WTC11 (cell line): ENCODE measurements at regions not wholly inside any gene's neighbourhood (a gene's known extent, or its start where the extent isn't known, plus 50 kb on each side); places are given as distances from the start of the nearest gene placed in this dataset.

Experiments
- ATAC-seq: fragments of 200-7000 bp; cut with Tn5 transposase; 2 replicates; pipeline ENCODE4 v1.10.0; 2021; ENCODE audit warnings: mild to moderate bottlenecking, moderate library complexity
- CTCF ChIA-PET: fragments of 300-600 bp; sonication (Branson Sonifier 250); formaldehyde crosslinking; loops from one replicate; lab custom pipeline; 2021; ENCODE audit warnings: antibody characterized with exemption; lab: Charles Lee
- POLR2A ChIA-PET: fragments of 350-600 bp; sonication (Branson Sonifier 250); formaldehyde crosslinking; loops from one replicate; lab custom pipeline; 2021; ENCODE audit warnings: antibody characterized with exemption; lab: Charles Lee
- DNase-seq: peaks from one replicate; pipeline ENCODE4 v3.0.0; 2021; ENCODE audit warnings: low spot score
- H3K27ac Mint-ChIP-seq: 2 replicates; pipeline ENCODE4 v1.8.0; 2021; ENCODE audit warnings: mixed read lengths
- H3K27me3 Mint-ChIP-seq: 2 replicates; pipeline ENCODE4 v1.8.0; 2021; ENCODE audit warnings: low read depth, mild to moderate bottlenecking, moderate library complexity, mixed read lengths
- H3K36me3 Mint-ChIP-seq: 2 replicates; pipeline ENCODE4 v1.8.0; 2021; ENCODE audit warnings: mixed read lengths
- H3K4me1 Mint-ChIP-seq: 2 replicates; pipeline ENCODE4 v1.8.0; 2022; ENCODE audit warnings: mixed read lengths
- H3K4me3 Mint-ChIP-seq: 2 replicates; pipeline ENCODE4 v1.8.0; 2021; ENCODE audit warnings: mild to moderate bottlenecking, moderate library complexity, mixed read lengths
- H3K9me3 Mint-ChIP-seq: 2 replicates; pipeline ENCODE4 v1.8.0; 2021; ENCODE audit warnings: mixed read lengths
- ATF3 ChIP-seq: sonication (generic); formaldehyde crosslinking; conservative IDR thresholded peaks from 2 replicates; pipeline ENCODE4 v1.8.1; 2022; ENCODE audit warnings: mild to moderate bottlenecking, missing genetic modification reagents
- GTF2I ChIP-seq: fragments of 250-450 bp; sonication (Bioruptor Pico); conservative IDR thresholded peaks from 2 replicates; pipeline ENCODE4 v1.4.0; 2021; ENCODE audit warnings: mild to moderate bottlenecking
- IRF1 ChIP-seq: sonication (generic); formaldehyde crosslinking; IDR thresholded peaks from 2 replicates; pipeline ENCODE4 v1.8.0; 2023; ENCODE audit warnings: missing genetic modification reagents
- IRF2 ChIP-seq: sonication (generic); formaldehyde crosslinking; IDR thresholded peaks from 2 replicates; pipeline ENCODE4 v1.8.0; 2022; ENCODE audit warnings: low read depth, missing genetic modification reagents, borderline replicate concordance
- KAT7 ChIP-seq: sonication (generic); formaldehyde crosslinking; IDR thresholded peaks from 2 replicates; pipeline ENCODE4 v1.8.1; 2023; ENCODE audit warnings: missing genetic modification reagents, mild to moderate bottlenecking, borderline replicate concordance
- MXD4 ChIP-seq: fragments of 250-450 bp; sonication (Bioruptor Pico); IDR thresholded peaks from 2 replicates; pipeline ENCODE4 v1.8.0; 2021; ENCODE audit warnings: mild to moderate bottlenecking, moderate library complexity, borderline replicate concordance
- NFE2L1 ChIP-seq: sonication (generic); formaldehyde crosslinking; IDR thresholded peaks from 2 replicates; pipeline ENCODE4 v1.8.1; 2023; ENCODE audit warnings: missing genetic modification reagents
- NR1H2 ChIP-seq: sonication (generic); formaldehyde crosslinking; IDR thresholded peaks from 2 replicates; pipeline ENCODE4 v1.9.0; 2021; ENCODE audit warnings: mild to moderate bottlenecking, moderate library complexity, missing genetic modification reagents
- NR3C1 ChIP-seq: sonication (generic); formaldehyde crosslinking; conservative IDR thresholded peaks from 2 replicates; pipeline ENCODE4 v1.8.1; 2023; ENCODE audit warnings: low read depth, mild to moderate bottlenecking, missing genetic modification reagents
- PRRX2 ChIP-seq: fragments of 250-450 bp; sonication (Bioruptor Pico); IDR thresholded peaks from 2 replicates; pipeline ENCODE4 v1.8.0; 2021; ENCODE audit warnings: mild to moderate bottlenecking
- SOX15 ChIP-seq: fragments of 250-450 bp; sonication (Bioruptor Pico); IDR thresholded peaks from 2 replicates; pipeline ENCODE4 v1.9.0; 2021; ENCODE audit warnings: mild to moderate bottlenecking
- STAT6 ChIP-seq: sonication (generic); formaldehyde crosslinking; conservative IDR thresholded peaks from 2 replicates; pipeline ENCODE4 v1.8.1; 2023; ENCODE audit warnings: mild to moderate bottlenecking, low read depth, missing genetic modification reagents, moderate library complexity
- ZNF219 ChIP-seq: sonication (generic); formaldehyde crosslinking; IDR thresholded peaks from 2 replicates; pipeline ENCODE4 v1.8.0; 2023; ENCODE audit warnings: missing genetic modification reagents, mild to moderate bottlenecking, borderline replicate concordance
- ZNF532 ChIP-seq: fragments of 250-450 bp; sonication (Bioruptor Pico); IDR thresholded peaks from 2 replicates; pipeline ENCODE4 v1.9.0; 2021; ENCODE audit warnings: mild to moderate bottlenecking, borderline replicate concordance
- ZNF671 ChIP-seq: fragments of 250-450 bp; sonication (Bioruptor Pico); IDR thresholded peaks from 2 replicates; pipeline ENCODE4 v1.8.0; 2021; ENCODE audit warnings: mild to moderate bottlenecking
- TF ChIP-seq, protein P1 (sequence below): sonication (generic); formaldehyde crosslinking; IDR thresholded peaks from 2 replicates; pipeline ENCODE4 v1.8.1; 2023; ENCODE audit warnings: mild to moderate bottlenecking, moderate library complexity, missing genetic modification reagents
- TF ChIP-seq, protein P2 (sequence below): sonication (generic); formaldehyde crosslinking; IDR thresholded peaks from 2 replicates; pipeline ENCODE4 v1.8.1; 2023; ENCODE audit warnings: mild to moderate bottlenecking, missing genetic modification reagents, moderate library complexity
- TF ChIP-seq, protein P3 (sequence below): fragments of 250-450 bp; sonication (Bioruptor Pico); IDR thresholded peaks from 2 replicates; pipeline ENCODE4 v1.9.0; 2021; ENCODE audit warnings: moderate library complexity, mild to moderate bottlenecking, inconsistent platforms, borderline replicate concordance

GRCh38 chr3:104856741-104857140, 510.0 kb upstream of the ALCAM start (continued):
- TF ChIP-seq, protein P1, sequence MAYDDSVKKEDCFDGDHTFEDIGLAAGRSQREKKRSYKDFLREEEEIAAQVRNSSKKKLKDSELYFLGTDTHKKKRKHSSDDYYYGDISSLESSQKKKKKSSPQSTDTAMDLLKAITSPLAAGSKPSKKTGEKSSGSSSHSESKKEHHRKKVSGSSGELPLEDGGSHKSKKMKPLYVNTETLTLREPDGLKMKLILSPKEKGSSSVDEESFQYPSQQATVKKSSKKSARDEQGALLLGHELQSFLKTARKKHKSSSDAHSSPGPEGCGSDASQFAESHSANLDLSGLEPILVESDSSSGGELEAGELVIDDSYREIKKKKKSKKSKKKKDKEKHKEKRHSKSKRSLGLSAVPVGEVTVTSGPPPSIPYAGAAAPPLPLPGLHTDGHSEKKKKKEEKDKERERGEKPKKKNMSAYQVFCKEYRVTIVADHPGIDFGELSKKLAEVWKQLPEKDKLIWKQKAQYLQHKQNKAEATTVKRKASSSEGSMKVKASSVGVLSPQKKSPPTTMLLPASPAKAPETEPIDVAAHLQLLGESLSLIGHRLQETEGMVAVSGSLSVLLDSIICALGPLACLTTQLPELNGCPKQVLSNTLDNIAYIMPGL (CRISPR knock-in tag): no peak
- TF ChIP-seq IRF1 (CRISPR knock-in tag) (no peak), ZNF671 (CRISPR knock-in tag) (no peak), NFE2L1 (no peak), NR3C1 (CRISPR knock-in tag) (no peak), STAT6 (CRISPR knock-in tag) (no peak)
- TF ChIP-seq, all 79 proteins: peak for 0

DNA sequence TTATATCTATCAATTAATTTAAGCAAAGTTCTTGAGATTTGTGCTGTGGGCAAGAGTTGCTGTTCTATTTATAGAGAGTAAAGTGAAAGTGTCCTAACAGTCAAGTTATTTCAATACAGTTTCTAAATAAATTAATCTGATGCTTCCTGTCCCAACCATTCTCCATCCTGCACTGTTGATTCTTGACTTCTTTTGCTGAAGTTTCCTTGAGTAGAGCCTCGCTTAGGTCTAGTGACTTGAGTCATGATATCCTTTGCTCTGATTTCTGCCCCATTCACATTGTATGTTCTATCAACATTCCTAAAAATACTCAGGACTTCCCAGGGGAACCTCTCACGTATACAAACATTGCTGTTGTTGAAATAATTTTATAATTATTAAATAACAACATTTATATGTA, 498.4 kb upstream of the ALCAM start:
- Mint-ChIP-seq H3K27ac (no peak overlapping the region; the same call in 1 of the 2 replicates), H3K4me1 (no peaks in the 10 kb centered on the region), H3K4me3 (no peak overlapping the region), H3K9me3 (no peaks in the 10 kb centered on the region), H3K36me3 (no peaks in the 10 kb centered on the region)
- ATAC-seq: no peak
- ChIA-PET POLR2A (no interaction called here), CTCF (no interaction called here)
- TF ChIP-seq IRF2 (CRISPR knock-in tag) (no peak), PRRX2 (CRISPR knock-in tag) (no peak), KAT7 (no peak), MXD4 (CRISPR knock-in tag) (no peak), ATF3 (CRISPR knock-in tag) (no peak), ZNF532 (CRISPR knock-in tag) (no peak), NR1H2 (CRISPR knock-in tag) (no peak), STAT6 (CRISPR knock-in tag) (no peak), IRF1 (CRISPR knock-in tag) (no peak), ZNF219 (CRISPR knock-in tag) (no peak), SOX15 (CRISPR knock-in tag) (no peak), GTF2I (no peak)
- TF ChIP-seq, protein P2, sequence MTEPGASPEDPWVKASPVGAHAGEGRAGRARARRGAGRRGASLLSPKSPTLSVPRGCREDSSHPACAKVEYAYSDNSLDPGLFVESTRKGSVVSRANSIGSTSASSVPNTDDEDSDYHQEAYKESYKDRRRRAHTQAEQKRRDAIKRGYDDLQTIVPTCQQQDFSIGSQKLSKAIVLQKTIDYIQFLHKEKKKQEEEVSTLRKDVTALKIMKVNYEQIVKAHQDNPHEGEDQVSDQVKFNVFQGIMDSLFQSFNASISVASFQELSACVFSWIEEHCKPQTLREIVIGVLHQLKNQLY: no peak
- TF ChIP-seq, protein P3, sequence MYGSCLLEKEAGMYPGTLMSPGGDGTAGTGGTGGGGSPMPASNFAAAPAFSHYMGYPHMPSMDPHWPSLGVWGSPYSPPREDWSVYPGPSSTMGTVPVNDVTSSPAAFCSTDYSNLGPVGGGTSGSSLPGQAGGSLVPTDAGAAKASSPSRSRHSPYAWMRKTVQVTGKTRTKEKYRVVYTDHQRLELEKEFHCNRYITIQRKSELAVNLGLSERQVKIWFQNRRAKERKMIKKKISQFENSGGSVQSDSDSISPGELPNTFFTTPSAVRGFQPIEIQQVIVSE: no peak
- TF ChIP-seq, protein P1 (CRISPR knock-in tag): no peak
- TF ChIP-seq, all 79 proteins: peak for 0
- no peaks in the 10 kb centered on the region for H3K27me3 Mint-ChIP-seq
- no peak for DNase-seq
